ENCODE measurements at regions not wholly inside any gene's neighbourhood (a gene's known extent, or its start where the extent isn't known, plus 50 kb on each side); places are given as distances from the start of the nearest gene placed in this dataset.

DNA sequence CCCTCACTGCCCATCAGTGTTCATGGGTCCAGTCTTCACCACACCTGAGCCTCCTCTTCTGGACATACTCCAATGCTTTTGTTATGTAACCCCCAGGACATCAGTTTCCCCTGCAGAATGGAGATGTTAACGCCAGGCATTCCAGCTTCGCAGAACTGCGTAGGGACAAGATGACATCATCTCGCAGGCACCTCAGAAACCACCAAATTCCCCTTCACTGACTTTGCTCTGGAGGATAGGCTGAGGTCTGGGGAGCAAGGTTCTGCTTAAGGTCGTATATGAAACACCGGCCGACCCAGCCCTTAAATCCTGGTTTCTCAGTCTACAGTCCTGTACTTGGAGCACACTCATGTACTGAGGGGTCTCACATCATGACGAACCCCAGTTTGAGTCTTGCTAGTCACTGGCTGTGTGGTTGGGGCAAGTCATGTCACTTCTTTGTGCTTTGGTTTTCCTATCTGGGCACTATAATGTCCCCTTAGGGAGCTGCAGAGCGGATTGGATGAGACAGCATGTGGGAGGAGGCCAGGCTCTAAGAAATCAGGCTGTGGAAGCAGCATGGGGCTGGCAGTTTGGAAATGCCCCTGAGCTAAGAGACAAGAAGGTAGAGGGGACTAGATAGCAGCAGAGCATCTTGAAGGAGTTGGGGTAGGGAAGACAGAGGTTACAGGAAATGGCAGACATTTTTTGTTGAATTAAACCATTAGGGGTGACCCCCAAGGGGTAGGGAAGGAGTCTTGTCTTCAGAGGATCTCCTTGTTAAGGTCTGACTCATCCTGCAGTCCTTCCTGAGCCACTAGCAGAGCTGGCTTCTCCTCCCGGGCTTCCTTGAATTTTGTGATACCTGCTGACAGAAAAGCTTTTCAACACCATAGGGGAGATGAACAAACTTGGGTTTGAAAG is 138.3 kb downstream of the FOXD2 start:
- POLR2A ChIA-PET (ENCODE audit: low non-redundant PET) = no interaction called here
- DNase-seq (ENCODE audit: low spot score) = no peak
- no peak overlapping the region for H3K27ac ChIP-seq
- CTCF ChIA-PET = interaction anchor here (0.6 kb wide), 2 partner anchors 69 to 139 kb away, joined by 3 to 4 read pairs; no protein-coding TSS in a partner anchor
- TF ChIP-seq, protein P1, sequence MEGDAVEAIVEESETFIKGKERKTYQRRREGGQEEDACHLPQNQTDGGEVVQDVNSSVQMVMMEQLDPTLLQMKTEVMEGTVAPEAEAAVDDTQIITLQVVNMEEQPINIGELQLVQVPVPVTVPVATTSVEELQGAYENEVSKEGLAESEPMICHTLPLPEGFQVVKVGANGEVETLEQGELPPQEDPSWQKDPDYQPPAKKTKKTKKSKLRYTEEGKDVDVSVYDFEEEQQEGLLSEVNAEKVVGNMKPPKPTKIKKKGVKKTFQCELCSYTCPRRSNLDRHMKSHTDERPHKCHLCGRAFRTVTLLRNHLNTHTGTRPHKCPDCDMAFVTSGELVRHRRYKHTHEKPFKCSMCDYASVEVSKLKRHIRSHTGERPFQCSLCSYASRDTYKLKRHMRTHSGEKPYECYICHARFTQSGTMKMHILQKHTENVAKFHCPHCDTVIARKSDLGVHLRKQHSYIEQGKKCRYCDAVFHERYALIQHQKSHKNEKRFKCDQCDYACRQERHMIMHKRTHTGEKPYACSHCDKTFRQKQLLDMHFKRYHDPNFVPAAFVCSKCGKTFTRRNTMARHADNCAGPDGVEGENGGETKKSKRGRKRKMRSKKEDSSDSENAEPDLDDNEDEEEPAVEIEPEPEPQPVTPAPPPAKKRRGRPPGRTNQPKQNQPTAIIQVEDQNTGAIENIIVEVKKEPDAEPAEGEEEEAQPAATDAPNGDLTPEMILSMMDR (conservative IDR thresholded peaks at IDR 0.05; ENCODE audit: low read depth) = no peak

DNA sequence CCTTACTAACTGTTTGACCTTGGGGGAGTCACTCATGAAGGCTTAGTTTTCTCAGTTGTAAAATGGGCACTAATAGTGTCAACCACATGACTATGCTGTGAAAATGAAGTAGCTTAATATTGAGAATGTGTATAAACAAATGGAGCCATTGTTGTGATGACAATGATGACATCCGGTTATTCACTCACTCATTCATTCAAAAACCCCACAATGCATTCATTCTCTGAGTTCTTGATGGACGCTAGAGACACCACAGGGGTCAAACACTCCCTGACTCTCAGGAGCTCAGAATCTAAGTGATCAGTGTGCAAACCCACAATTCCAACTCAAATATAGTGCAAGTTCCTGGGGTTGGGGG is 138.9 kb downstream of the FOXD2 start:
- no peak overlapping the region for H3K27ac ChIP-seq
- CTCF ChIA-PET = interaction anchor here (0.6 kb wide), 1 partner anchor 69 kb away, joined by 3 read pairs; no protein-coding TSS in a partner anchor

GRCh38 chr1:47577303-47578025 is 139.6 kb downstream of the FOXD2 start:
- no peak overlapping the region for H3K27ac ChIP-seq
- ChIA-PET CTCF (interaction anchor here (0.6 kb wide), 1 partner anchor 290 kb away, joined by 3 read pairs; no protein-coding TSS in a partner anchor), POLR2A (ENCODE audit: low non-redundant PET) (no interaction called here)
- TF ChIP-seq, protein P1 (conservative IDR thresholded peaks at IDR 0.05; ENCODE audit: low read depth) = no peak
- DNase-seq (ENCODE audit: low spot score) = no peak

More for the DNA sequence above, 138.9 kb downstream of the FOXD2 start:
- no peak for DNase-seq (ENCODE audit: low spot score)
- TF ChIP-seq, protein P1 (conservative IDR thresholded peaks at IDR 0.05; ENCODE audit: low read depth) = no peak
- POLR2A ChIA-PET (ENCODE audit: low non-redundant PET) = no interaction called here

- no peak for DNase-seq (ENCODE audit: low spot score)
- POLR2A ChIA-PET (ENCODE audit: low non-redundant PET) = no interaction called here
- TF ChIP-seq, protein P1 (conservative IDR thresholded peaks at IDR 0.05; ENCODE audit: low read depth) = no peak
- CTCF ChIA-PET = no interaction called here
- no peak overlapping the region for H3K27ac ChIP-seq
These were observed 140.3 kb downstream of the FOXD2 start for GRCh38 chr1:47578026-47578720.

- POLR2A ChIA-PET (ENCODE audit: low non-redundant PET) = no interaction called here
- TF ChIP-seq, protein P1 (conservative IDR thresholded peaks at IDR 0.05; ENCODE audit: low read depth) = no peak
- H3K27ac ChIP-seq = no peak overlapping the region
- DNase-seq (ENCODE audit: low spot score) = no peak
- CTCF ChIA-PET = no interaction called here
These were observed 141.0 kb downstream of the FOXD2 start for GRCh38 chr1:47578721-47579419.

Measured in RWPE1 (cell line).